ENCODE measurements at regions not wholly inside any gene's neighbourhood (a gene's known extent, or its start where the extent isn't known, plus 50 kb on each side); places are given as distances from the start of the nearest gene placed in this dataset.

DNA sequence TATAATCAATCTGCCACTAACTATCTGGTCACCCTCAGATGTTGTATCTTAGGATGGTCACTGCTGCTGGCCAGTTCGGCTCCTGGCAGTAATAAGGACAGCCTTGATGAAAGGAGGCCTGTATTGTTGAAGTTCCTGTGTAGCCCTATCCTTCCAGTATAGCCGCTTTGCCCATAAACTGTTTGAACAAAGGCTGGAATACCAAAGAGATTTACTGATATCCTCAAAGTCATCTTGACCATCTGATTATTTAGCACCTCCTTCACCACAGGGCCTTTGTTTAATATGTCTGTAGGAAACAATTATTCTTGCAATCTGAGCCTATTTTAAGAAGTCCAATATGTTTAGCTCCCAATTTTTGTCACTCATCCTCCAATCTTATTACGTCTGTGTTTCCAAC is 77.7 kb downstream of the HYCC1 start:
- TF ChIP-seq SIN3A (IDR thresholded peaks at IDR 0.05; ENCODE audit: borderline replicate concordance, insufficient read depth, low read depth, low read length) (no peak), POLR2AphosphoS5 (IDR thresholded peaks at IDR 0.05; ENCODE audit: low read depth, low read length) (no peak)
- TF ChIP-seq, protein P1, sequence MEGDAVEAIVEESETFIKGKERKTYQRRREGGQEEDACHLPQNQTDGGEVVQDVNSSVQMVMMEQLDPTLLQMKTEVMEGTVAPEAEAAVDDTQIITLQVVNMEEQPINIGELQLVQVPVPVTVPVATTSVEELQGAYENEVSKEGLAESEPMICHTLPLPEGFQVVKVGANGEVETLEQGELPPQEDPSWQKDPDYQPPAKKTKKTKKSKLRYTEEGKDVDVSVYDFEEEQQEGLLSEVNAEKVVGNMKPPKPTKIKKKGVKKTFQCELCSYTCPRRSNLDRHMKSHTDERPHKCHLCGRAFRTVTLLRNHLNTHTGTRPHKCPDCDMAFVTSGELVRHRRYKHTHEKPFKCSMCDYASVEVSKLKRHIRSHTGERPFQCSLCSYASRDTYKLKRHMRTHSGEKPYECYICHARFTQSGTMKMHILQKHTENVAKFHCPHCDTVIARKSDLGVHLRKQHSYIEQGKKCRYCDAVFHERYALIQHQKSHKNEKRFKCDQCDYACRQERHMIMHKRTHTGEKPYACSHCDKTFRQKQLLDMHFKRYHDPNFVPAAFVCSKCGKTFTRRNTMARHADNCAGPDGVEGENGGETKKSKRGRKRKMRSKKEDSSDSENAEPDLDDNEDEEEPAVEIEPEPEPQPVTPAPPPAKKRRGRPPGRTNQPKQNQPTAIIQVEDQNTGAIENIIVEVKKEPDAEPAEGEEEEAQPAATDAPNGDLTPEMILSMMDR (IDR thresholded peaks at IDR 0.05), result no peak

All from Panc1 (cell line).